ENCODE measurements at regions not wholly inside any gene's neighbourhood (a gene's known extent, or its start where the extent isn't known, plus 50 kb on each side); places are given as distances from the start of the nearest gene placed in this dataset.
"Not testable (repeated sequence)": the region's sequence is repeated elsewhere in the genome, so short reads cannot be mapped to it uniquely, and the experiment has no call there.

DNA sequence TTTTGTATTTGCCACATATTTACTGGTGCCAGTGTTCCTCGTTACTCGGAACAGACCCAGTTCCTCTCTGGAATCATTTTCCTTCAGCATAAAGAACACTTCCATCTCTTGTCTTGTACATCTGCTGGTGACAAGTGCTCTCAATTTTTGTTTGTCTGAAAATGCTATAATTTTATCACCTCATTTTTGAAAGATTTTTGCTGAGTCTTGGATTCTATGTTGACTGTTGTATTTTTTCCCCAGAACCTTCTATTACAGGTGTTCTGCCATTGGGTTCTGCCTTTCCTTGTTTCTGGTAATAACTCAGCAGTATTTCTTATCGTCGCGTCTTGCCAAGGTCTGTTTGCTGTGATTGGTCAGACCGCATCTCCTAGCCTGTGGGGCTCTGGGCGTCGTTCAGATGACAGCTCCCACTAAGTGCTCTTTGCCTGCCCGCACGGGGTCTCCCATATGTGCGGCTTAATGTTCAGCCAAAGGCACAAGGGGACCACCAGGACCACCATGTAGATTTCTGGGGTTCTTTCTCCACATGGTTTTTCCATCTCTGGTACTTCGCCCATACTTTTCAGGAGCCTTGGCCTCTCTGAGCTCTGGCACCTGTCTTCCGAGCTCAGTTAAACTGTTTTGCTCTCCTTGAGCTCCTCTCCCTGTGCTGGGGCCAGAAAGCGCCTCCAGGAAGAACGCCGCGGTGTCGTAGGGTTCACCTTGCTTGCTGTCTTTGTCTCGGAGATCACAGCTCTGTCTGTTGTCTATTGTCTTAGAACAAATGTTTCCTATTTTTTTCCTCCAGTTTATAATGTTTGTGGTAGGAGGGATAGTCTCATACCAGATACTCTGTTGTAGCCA lies 80.0 kb downstream of the METRNL start:
- DNase-seq (ENCODE audit: low read depth in 2 of 2, low spot score in 1 of 2): no peak

- DNase-seq (ENCODE audit: low read depth in 2 of 2, low spot score in 1 of 2): no peak
Measured at GRCh38 chr17:83160443-83161297, 81.3 kb downstream of the METRNL start.

GRCh38 chr17:83161298-83162034 lies 82.1 kb downstream of the METRNL start:
- DNase-seq (ENCODE audit: low read depth in 2 of 2, low spot score in 1 of 2): no peak

- no peak for DNase-seq (ENCODE audit: low read depth in 2 of 2, low spot score in 1 of 2)
Measured at GRCh38 chr17:83162035-83162745, 82.8 kb downstream of the METRNL start.

GRCh38 chr17:83164490-83164889 lies 85.1 kb downstream of the METRNL start:
- no peak for DNase-seq (ENCODE audit: low read depth in 2 of 2, low spot score in 1 of 2)

DNA sequence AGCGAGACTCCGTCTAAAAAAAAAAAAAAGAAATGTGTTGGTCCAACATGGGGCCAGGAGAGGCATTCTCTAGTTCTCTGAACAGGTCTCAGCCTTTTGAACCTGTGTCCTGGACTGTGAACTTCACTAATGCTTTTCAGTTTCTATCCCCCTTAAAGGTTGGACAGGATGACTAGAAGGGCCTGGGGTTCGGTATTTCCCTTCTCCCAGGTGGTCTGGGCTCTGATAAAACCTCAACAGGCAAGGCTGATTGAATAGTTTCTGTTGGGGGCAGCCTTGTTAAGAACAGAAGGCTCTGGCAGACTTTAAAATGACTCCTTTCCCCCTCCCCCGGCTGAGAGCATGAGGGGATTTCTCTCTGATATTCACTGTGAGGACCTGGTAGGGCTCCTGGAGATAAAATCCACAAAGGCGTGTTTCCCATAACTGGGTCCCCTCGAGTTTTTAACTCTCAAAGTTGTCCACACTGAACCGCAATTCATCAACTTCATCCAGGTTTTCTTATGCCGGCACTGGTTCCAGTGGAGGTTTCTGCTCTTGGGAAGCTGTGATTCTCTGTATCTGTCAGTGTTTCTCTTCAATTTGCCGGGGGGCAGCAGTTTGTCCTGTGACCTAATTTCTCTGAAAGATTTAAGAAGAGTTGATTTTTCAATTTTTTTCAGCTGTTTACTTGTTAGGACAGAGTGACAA lies 91.3 kb downstream of the METRNL start:
- DNase-seq (ENCODE audit: low read depth in 2 of 2, low spot score in 1 of 2): no peak

GRCh38 chr17:83171661-83172060 lies 92.3 kb downstream of the METRNL start:
- no peak for DNase-seq (ENCODE audit: low read depth in 2 of 2, low spot score in 1 of 2)

GRCh38 chr17:83172099-83172498 lies 92.7 kb downstream of the METRNL start:
- DNase-seq (ENCODE audit: low read depth in 2 of 2, low spot score in 1 of 2): not testable (repeated sequence)

GRCh38 chr17:83172646-83173045 lies 93.2 kb downstream of the METRNL start:
- DNase-seq (ENCODE audit: low read depth in 2 of 2, low spot score in 1 of 2): not testable (repeated sequence)

DNA sequence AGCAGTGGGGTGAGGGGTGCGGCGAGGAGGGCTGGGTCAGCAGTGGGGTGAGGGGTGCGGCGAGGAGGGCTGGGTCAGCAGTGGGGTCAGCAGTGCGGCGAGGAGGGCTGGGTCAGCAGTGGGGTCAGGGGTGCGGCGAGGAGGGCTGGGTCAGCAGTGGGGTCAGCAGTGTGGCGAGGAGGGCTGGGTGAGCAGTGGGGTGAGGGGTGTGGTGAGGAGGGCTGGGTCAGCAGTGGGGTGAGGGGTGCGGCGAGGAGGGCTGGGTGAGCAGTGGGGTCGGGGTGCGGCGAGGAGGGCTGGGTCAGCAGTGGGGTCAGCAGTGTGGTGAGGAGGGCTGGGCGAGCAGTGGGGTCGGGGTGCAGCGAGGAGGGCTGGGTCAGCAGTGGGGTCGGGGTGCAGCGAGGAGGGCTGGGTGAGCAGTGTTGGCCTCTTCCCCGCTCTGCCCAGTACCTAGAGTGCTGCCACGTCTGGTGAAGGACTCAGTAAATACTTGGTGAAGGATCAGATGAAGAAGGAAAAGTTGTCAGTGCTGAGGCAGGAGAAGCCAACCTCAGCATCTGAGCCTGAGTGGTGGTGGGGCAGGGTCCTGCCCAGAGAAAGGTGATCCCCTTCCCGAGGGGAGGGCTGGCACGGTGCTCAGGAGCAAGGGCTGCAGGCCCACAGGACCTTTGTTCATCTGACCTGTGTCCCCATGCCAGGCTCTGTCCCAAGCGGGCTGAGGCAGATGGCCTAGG lies 93.9 kb downstream of the METRNL start:
- DNase-seq (ENCODE audit: low read depth in 2 of 2, low spot score in 1 of 2): not testable (repeated sequence)

GRCh38 chr17:83173914-83174361 lies 94.5 kb downstream of the METRNL start:
- DNase-seq (ENCODE audit: low read depth in 2 of 2, low spot score in 1 of 2): no peak

GRCh38 chr17:83174362-83175118 lies 95.1 kb downstream of the METRNL start:
- DNase-seq (ENCODE audit: low read depth in 2 of 2, low spot score in 1 of 2): no peak

- DNase-seq (ENCODE audit: low read depth in 2 of 2, low spot score in 1 of 2): no peak
Measured at GRCh38 chr17:83175119-83175821, 95.9 kb downstream of the METRNL start.

DNA sequence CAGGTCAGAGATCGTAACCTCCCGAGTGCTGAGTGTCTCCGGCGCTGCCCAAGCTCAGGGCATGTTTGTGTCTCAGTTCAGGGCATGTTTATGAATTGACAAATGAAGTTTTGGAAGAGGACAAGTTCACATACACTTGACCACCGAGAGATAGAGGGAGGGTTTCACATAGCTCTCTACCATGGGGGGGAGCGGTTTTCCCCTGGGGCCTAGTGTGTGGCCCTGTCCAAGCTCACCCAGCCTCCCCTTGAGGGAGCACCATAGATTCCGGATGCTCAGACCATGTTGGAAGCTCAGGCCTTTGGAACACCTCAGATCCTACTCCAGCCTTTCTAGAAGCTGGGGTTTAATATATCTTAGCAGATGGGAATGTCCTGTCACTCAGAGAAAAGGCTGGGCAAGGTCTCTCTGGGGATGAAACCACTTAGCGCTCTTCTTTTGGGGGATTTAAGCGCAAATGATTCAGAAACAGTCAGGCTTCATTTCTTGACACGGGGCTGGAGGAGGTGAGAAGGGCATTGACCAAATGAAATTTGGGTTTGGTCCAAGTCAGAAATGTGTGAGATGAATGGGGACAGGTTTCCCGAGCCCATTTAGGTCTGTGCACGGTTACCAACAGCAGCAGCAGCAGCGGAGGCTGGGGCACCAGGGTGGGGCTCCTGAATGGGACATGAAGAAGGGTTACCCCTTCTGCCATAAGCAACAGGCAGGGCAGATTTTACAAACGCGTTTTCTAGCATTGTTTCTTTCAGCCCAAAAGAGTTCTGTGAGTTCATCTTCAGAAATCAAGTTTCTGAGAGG lies 96.6 kb downstream of the METRNL start:
- no peak for DNase-seq (ENCODE audit: low read depth in 2 of 2, low spot score in 1 of 2)

DNA sequence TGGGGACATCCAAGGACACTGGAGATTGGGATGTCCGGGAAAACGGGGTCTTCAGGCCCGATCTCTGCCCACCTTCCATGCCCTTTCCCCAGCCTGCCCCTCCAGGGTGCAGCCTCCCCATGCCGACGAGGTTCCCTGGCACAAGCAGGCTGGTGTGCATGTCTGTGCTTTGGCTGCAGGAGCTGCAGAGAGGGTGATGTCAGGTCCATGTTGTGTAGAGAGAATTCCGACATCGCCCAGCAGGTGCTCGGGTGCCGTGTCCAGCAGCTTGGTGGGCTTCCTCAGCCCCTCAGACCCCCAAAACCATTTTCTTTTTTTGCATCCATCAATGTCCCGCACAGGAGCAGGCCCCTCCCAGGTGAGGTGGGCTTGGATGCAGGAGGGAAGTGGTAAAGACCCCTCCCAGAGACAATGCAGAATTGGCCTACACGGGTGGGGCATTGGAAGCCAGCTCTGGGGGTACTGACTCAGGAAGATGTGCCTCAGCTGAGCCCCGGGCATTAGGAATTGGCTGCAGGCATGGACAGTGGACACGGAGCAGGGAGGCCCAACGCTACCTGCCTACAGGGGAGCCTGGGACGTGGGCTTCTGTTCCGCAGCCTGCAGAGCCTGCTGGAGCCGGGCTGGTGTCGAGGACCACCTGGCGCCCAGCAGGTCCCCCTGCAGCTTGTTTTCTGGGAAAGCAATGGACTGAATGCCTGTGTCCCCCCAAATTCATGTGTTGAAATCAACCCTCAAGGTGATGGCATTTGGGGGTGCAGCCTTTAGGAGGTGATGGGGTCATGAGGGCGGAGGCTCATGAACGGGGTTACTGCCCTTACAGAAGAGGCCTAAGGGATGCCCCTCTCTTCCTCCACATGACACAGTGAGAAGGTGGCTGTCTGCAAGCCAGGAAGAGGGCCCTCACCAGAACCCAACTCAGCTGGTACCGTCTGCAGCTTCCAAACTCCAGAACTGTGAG lies 97.5 kb downstream of the METRNL start:
- DNase-seq (ENCODE audit: low read depth in 2 of 2, low spot score in 1 of 2): no peak

All from stimulated activated CD8-positive, alpha-beta memory T cell treated with anti-CD3 and anti-CD28 coated beads, Interleukin-4, amount 100 ng/mL, for 1 hour (primary cell).